ENCODE measurements at regions not wholly inside any gene's neighbourhood (a gene's known extent, or its start where the extent isn't known, plus 50 kb on each side); places are given as distances from the start of the nearest gene placed in this dataset.

DNA sequence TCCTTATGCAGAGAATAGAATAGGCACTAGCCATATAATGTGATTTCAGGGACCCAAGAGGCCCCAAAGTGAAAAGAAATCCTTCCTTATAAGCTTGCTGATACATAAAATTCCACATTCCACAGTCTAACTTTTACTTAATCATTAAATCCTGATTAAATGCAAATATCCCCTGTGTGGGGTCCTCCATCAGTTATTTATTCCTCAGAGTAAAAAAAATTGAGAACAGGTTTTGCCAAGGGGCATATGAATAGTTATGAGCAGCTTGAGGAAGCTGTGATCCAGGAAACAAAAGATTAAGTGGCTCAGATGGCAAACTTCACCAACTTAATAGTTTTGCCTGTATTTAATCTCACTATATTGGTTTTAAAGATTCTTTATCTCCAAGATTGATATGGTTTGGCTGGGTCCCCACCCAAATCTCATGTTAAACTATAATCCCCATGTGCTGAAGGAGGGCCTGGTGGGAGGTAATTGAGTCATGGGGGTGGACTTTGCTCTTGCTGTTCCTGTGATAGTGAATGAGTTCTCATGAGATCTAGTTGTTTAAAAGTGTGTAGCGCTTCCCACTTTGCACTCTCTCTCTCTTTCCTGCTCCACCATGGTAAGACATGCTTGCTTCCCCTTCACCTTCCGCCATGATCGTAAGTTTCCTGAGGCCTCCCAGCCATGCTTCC lies 324.9 kb downstream of the NPR3 start:
- H3K27me3 ChIP-seq (ENCODE audit: control insufficient read depth, low read length) = no peaks in the 10 kb centered on the region
- H3K79me2 ChIP-seq (ENCODE audit: control insufficient read depth, low read length) = no peaks in the 10 kb centered on the region
- no peaks in the 10 kb centered on the region for H3F3A ChIP-seq (ENCODE audit: control insufficient read depth, insufficient read depth)
- H3K9me3 ChIP-seq (ENCODE audit: control insufficient read depth, insufficient read depth, low read length) = peaks cover 9% of the 10 kb centered on the region
- H3K27ac ChIP-seq (ENCODE audit: low read depth, low read length) = no peak overlapping the region
- H4K20me1 ChIP-seq (ENCODE audit: control insufficient read depth, insufficient read depth, low read depth, low read length) = no peaks in the 10 kb centered on the region
- no peak for TF ChIP-seq EZH2phosphoT487 (IDR thresholded peaks at IDR 0.05; ENCODE audit: borderline replicate concordance, low read length)
- TF ChIP-seq, protein P1, sequence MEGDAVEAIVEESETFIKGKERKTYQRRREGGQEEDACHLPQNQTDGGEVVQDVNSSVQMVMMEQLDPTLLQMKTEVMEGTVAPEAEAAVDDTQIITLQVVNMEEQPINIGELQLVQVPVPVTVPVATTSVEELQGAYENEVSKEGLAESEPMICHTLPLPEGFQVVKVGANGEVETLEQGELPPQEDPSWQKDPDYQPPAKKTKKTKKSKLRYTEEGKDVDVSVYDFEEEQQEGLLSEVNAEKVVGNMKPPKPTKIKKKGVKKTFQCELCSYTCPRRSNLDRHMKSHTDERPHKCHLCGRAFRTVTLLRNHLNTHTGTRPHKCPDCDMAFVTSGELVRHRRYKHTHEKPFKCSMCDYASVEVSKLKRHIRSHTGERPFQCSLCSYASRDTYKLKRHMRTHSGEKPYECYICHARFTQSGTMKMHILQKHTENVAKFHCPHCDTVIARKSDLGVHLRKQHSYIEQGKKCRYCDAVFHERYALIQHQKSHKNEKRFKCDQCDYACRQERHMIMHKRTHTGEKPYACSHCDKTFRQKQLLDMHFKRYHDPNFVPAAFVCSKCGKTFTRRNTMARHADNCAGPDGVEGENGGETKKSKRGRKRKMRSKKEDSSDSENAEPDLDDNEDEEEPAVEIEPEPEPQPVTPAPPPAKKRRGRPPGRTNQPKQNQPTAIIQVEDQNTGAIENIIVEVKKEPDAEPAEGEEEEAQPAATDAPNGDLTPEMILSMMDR (IDR thresholded peaks at IDR 0.05; ENCODE audit: low read depth, low read length, poor library complexity, severe bottlenecking) = no peak
- no peaks in the 10 kb centered on the region for H3K4me1 ChIP-seq (ENCODE audit: control insufficient read depth, low read length)
- no peak overlapping the region for H3K4me3 ChIP-seq (ENCODE audit: low read length)
- no peaks in the 10 kb centered on the region for H3K9me2 ChIP-seq (replicated peaks; ENCODE audit: control insufficient read depth, low read length)
- H3K4me2 ChIP-seq (ENCODE audit: low read length) = no peak overlapping the region
- H3K36me3 ChIP-seq (ENCODE audit: control insufficient read depth, low read length) = no peaks in the 10 kb centered on the region

DNA sequence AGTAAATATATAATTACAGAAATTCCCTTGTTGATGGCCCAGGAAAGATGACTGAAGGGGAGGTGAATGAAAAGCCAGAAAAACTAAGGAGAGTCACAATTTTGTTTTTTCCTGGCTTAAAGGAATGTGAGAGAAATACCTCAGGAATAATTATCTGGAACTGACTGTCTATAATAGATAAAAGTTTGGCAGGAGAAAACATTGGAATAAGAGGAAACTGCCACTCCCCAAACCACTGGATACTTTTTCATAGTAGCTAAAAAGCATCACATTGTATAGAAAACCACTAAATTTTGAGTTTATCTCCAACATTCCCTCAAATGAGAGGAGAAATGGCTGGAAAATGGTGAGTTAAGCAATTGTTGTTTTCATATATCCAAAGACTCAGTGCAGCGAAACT lies 326.0 kb downstream of the NPR3 start:
- H3K4me2 ChIP-seq (ENCODE audit: low read length) = no peak overlapping the region
- H4K20me1 ChIP-seq (ENCODE audit: control insufficient read depth, insufficient read depth, low read depth, low read length) = no peaks in the 10 kb centered on the region
- no peaks in the 10 kb centered on the region for H3K27me3 ChIP-seq (ENCODE audit: control insufficient read depth, low read length)
- no peaks in the 10 kb centered on the region for H3K79me2 ChIP-seq (ENCODE audit: control insufficient read depth, low read length)
- no peaks in the 10 kb centered on the region for H3F3A ChIP-seq (ENCODE audit: control insufficient read depth, insufficient read depth)
- H3K9me3 ChIP-seq (ENCODE audit: control insufficient read depth, insufficient read depth, low read length) = peaks cover 17% of the 10 kb centered on the region
- no peak overlapping the region for H3K27ac ChIP-seq (ENCODE audit: low read depth, low read length)
- H3K36me3 ChIP-seq (ENCODE audit: control insufficient read depth, low read length) = no peaks in the 10 kb centered on the region
- no peaks in the 10 kb centered on the region for H3K9me2 ChIP-seq (replicated peaks; ENCODE audit: control insufficient read depth, low read length)
- no peaks in the 10 kb centered on the region for H3K4me1 ChIP-seq (ENCODE audit: control insufficient read depth, low read length)
- TF ChIP-seq, protein P1 (IDR thresholded peaks at IDR 0.05; ENCODE audit: low read depth, low read length, poor library complexity, severe bottlenecking) = no peak
- TF ChIP-seq EZH2phosphoT487 (IDR thresholded peaks at IDR 0.05; ENCODE audit: borderline replicate concordance, low read length) = no peak
- H3K4me3 ChIP-seq (ENCODE audit: low read length) = no peak overlapping the region

- no peaks in the 10 kb centered on the region for H3K4me1 ChIP-seq (ENCODE audit: control insufficient read depth, low read length)
- no peak for TF ChIP-seq EZH2phosphoT487 (IDR thresholded peaks at IDR 0.05; ENCODE audit: borderline replicate concordance, low read length)
- H3K9me3 ChIP-seq (ENCODE audit: control insufficient read depth, insufficient read depth, low read length) = peaks cover 17% of the 10 kb centered on the region
- H3K4me3 ChIP-seq (ENCODE audit: low read length) = no peak overlapping the region
- no peaks in the 10 kb centered on the region for H3K79me2 ChIP-seq (ENCODE audit: control insufficient read depth, low read length)
- no peaks in the 10 kb centered on the region for H4K20me1 ChIP-seq (ENCODE audit: control insufficient read depth, insufficient read depth, low read depth, low read length)
- H3K27ac ChIP-seq (ENCODE audit: low read depth, low read length) = no peak overlapping the region
- H3K4me2 ChIP-seq (ENCODE audit: low read length) = no peak overlapping the region
- no peaks in the 10 kb centered on the region for H3K9me2 ChIP-seq (replicated peaks; ENCODE audit: control insufficient read depth, low read length)
- H3K27me3 ChIP-seq (ENCODE audit: control insufficient read depth, low read length) = no peaks in the 10 kb centered on the region
- H3F3A ChIP-seq (ENCODE audit: control insufficient read depth, insufficient read depth) = no peaks in the 10 kb centered on the region
- no peaks in the 10 kb centered on the region for H3K36me3 ChIP-seq (ENCODE audit: control insufficient read depth, low read length)
Measured at GRCh38 chr5:33041586-33041985, 330.5 kb downstream of the NPR3 start.

DNA sequence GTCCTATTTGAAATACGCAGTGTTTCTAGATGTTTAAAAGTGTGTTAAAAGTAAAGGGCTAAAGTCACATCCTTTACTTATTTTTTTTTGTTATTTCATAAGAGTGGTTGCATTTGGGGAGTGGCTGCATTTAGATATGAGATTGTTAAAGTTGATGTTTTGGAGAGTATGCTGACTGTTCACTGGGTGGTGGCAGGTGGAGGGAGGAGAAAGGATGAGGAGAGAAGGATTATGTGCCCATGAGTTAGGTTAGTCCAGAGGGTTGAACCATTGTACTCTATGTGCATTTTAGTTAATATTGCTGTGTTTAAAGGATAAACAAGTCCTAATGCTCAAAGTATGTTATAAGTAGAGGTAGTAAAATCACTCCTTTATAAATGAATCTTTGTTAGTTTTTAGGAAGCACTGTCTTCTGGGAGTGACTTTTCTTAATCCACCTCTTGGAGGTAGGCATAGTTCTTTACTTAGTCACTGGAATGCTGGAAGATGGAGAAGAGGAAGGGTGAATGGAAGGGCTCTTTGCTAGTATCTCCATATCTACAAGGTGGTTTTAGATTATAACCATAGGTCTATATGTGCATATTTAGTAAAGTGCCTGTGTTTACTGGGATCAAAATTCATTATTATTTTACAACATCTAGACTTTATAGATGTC lies 332.3 kb downstream of the NPR3 start:
- Histone ChIP-seq H3K4me1 (ENCODE audit: control insufficient read depth, low read length) (no peaks in the 10 kb centered on the region), H3K36me3 (ENCODE audit: control insufficient read depth, low read length) (no peaks in the 10 kb centered on the region), H3K9me3 (ENCODE audit: control insufficient read depth, insufficient read depth, low read length) (peaks cover 17% of the 10 kb centered on the region), H4K20me1 (ENCODE audit: control insufficient read depth, insufficient read depth, low read depth, low read length) (no peaks in the 10 kb centered on the region), H3K9me2 (replicated peaks; ENCODE audit: control insufficient read depth, low read length) (no peaks in the 10 kb centered on the region), H3K4me3 (ENCODE audit: low read length) (no peak overlapping the region), H3K27me3 (ENCODE audit: control insufficient read depth, low read length) (no peaks in the 10 kb centered on the region), H3K27ac (ENCODE audit: low read depth, low read length) (no peak overlapping the region), H3K79me2 (ENCODE audit: control insufficient read depth, low read length) (no peaks in the 10 kb centered on the region), H3K4me2 (ENCODE audit: low read length) (no peak overlapping the region), H3F3A (ENCODE audit: control insufficient read depth, insufficient read depth) (no peaks in the 10 kb centered on the region)
- TF ChIP-seq, protein P1 (IDR thresholded peaks at IDR 0.05; ENCODE audit: low read depth, low read length, poor library complexity, severe bottlenecking) = no peak
- no peak for TF ChIP-seq EZH2phosphoT487 (IDR thresholded peaks at IDR 0.05; ENCODE audit: borderline replicate concordance, low read length)

All from DOHH2 (cell line).